Suppressor macrophage treated with lipopolysaccharide for 4 hours (primary cell): ENCODE measurements at regions not wholly inside any gene's neighbourhood (a gene's known extent, or its start where the extent isn't known, plus 50 kb on each side); places are given as distances from the start of the nearest gene placed in this dataset.

ENCODE experiments used
- DNase-seq: peaks from one replicate; pipeline ENCODE4 v3.0.0-alpha.2; 2020

- no peak for DNase-seq
Observed at GRCh38 chr15:72916378-72916777, 132.8 kb upstream of the ADPGK start.

- DNase-seq, result no peak
Observed at GRCh38 chr15:72915843-72916242, 132.3 kb upstream of the ADPGK start.

DNA sequence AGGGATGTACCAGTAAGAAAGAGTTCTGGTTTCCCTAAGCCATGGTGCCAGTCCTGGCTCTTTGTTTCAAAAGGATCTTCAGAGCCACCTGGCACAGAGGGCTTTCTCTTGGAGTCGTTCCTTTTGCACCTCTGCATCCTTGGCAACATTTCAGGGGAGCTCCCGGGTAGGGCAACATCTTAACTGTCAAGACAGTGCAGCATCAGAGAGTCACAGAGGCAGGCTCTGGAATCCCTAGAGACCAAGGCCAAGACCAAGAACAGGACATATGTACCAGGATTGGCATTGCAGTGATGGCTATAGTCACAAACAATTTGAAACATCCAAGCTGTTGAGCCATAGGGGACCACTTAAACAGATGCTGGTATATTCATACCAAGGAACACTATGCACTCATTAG is 129.4 kb upstream of the ADPGK start:
- DNase-seq, result no peak

DNA sequence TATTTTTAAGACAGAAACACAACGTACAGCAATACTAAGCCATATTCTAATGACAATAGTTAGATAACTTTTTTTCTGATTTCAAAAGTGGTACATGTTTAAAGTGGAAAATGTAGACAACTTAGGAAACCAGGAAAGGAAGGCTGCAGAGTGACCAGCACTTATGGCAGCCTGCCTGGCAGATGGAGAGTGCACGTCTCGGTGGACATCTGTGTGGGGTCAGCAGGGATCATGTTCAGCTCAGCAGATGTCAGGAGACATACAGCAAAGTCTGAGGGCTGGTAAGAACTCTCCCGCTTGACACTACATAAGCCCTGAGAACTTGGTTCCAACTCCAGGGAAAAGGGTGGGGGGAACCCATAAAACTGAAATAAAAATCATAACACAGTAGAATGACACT is 128.6 kb upstream of the ADPGK start:
- DNase-seq, result no peak

- DNase-seq, result no peak
Observed at GRCh38 chr15:72911626-72912025, 128.1 kb upstream of the ADPGK start.

- DNase-seq, result no peak
Observed at GRCh38 chr15:72908713-72909112, 125.2 kb upstream of the ADPGK start.

- no peak for DNase-seq
Observed at GRCh38 chr15:72907733-72908132, 124.2 kb upstream of the ADPGK start.

DNA sequence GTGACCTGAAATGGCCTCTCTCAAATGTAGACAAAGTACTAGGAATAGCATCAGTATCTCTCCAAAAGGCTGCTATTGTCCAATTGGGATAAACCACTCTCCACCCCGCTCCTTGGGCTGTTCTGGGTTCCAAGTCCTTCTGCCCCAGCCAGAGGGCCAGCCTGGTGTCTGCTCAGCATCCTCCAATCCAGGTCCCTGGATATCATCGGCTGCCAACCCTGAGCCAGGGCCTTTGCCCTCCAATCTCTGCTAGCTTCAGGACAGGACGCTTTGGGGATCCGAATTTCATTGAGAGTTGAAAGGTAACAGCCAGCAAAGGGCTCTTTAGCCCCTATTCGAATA is 119.3 kb upstream of the ADPGK start:
- no peak for DNase-seq

DNA sequence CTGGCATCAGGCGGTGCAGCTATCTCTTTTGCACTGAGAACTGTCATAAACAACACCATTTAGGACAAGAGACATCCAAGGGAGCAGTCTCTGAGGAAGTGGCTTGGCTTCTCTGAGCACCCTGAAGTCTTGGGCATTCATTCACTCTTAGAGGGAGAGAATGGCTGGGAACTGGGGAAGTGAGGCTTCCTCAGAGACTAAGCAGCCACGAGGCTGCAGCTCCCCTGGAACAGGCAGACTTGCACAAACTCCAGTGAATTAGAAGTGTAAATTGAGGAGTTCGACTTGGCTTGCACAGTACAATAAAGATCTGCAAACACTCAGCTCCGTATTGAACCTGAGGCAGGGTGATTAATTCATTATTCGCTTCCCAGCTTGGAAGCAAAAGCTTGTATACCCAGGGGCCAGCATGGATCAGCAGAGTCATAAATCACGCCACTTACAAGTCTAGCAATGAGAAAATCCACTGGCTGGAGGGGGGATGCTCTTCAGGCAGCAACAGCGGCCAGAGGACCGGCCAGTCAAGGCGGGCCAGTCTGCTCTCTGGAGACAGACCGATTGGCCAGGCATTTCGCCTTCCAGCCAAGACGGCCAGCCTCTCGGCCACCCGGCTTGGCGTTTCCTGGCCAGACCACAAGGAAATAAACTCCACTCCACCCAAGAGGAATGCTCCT is 118.8 kb upstream of the ADPGK start:
- DNase-seq, result no peak

- DNase-seq, result no peak
Observed at GRCh38 chr15:72892986-72893385, 109.4 kb upstream of the ADPGK start.

DNA sequence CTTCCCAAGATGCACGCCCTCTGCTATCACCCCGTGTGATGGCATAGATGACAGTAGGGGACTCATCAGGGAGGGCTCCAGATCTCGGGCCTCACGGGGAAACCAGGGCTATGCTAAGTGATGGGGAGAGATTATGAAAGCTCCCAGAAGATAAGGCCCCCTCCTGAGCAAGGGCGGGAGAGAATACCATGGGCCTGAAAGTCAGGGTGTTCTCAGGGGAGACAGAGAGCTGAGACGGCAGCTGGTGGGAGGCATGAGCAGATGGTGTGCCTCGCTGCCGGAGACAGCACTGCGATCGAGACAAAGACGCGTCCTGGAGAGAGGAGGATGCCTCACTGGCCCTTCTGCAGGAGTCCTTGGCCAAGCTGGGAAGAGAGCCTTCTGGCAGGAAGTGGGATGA is 106.5 kb upstream of the ADPGK start:
- no peak for DNase-seq

DNA sequence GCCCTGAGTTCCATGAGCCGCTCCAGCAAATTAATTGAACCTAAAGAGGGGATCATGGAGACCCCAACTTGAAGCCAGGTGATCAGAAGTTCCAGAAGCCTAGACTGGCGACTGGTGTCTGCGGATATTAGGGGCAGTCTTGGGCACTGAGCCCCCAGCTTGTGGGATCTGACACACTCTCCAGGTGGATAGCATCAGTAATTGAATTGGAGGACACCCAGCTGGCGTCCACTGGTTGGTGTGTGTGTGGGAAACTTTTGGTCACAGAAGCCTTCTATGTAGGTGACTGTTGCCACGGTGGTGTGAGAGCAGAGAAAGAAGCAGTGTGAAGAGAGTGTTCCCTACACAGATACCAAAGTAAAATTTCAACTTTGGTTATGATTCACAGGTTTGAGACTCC is 106.0 kb upstream of the ADPGK start:
- DNase-seq, result no peak

DNA sequence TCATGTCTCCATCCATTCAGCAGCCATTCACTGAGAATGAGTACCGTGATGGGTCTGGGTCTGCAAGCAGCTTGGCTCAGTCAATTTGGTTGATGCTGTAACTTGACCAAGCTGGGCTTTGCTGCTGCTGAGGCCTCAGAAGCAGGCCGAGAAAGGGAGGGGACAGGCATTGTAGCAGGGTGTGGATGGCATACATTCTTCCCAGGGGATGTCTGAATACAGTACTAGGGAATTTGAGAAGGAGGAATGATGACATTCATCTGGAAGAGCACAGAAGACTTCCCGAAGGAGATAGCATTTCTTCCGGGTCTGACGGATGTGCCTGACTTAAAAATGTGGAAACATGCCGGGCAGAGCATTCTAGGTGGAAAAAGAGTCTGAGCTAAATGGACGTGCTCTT is 105.3 kb upstream of the ADPGK start:
- no peak for DNase-seq

DNA sequence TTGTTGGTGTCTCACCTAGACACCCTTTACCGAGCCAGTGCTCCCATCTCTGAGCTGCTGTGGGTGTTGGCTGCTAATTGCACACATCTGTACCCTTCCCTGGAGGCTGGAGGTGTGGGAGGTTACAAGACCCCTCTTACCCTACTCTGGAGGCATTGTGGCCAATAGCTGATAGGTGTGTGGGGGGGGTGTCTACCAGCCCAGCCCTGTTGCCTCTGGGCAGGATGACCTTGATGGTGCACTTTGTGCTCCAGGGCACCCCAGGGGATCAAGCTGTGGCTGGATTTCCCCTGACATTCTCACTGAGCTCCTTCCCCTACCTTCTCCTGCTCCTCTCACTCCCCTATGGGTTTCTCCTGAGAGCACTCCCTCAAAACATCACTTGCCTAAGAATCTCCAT is 104.7 kb upstream of the ADPGK start:
- DNase-seq, result no peak

DNA sequence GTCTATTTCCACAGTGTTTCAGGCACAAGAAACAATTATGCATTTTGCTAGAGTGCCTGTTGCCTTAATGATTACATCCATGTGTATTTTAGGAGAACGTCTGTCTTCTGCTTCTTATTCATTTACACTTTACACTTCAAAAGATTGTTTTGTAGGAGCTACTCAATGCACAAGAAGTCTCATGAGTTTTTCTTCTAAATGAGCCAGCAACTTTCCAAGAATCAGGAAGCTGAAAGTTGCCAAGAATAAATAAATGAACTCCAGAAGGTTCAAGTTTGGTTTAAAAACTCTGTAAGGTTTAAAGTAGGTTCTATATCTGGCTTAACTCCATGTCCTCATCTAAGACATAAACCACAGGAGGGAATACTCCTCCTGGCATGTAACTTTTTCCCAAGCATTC is 103.8 kb upstream of the ADPGK start:
- no peak for DNase-seq

DNA sequence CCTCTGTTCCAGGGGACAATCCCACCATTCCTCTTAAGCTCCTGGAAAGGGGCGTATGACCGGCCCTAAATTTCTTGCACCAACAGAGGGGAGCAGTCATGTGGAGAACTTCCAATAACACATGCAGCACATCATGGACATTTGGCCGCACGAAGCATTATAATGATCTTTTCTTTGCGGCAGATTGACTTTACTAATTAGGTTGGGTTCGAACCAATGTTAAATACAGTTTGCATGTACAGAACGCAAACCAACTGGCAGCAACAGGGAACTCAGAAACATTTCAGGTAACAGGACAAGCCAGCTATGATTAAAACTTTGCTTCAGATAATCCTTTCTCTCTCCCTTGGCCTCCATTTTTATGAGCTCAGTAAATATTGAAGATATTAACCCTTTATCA is 100.8 kb upstream of the ADPGK start:
- no peak for DNase-seq

- DNase-seq, result no peak
Observed at GRCh38 chr15:72873379-72874233, 90.0 kb upstream of the ADPGK start.

GRCh38 chr15:72872066-72872845 is 88.7 kb upstream of the ADPGK start:
- no peak for DNase-seq

DNA sequence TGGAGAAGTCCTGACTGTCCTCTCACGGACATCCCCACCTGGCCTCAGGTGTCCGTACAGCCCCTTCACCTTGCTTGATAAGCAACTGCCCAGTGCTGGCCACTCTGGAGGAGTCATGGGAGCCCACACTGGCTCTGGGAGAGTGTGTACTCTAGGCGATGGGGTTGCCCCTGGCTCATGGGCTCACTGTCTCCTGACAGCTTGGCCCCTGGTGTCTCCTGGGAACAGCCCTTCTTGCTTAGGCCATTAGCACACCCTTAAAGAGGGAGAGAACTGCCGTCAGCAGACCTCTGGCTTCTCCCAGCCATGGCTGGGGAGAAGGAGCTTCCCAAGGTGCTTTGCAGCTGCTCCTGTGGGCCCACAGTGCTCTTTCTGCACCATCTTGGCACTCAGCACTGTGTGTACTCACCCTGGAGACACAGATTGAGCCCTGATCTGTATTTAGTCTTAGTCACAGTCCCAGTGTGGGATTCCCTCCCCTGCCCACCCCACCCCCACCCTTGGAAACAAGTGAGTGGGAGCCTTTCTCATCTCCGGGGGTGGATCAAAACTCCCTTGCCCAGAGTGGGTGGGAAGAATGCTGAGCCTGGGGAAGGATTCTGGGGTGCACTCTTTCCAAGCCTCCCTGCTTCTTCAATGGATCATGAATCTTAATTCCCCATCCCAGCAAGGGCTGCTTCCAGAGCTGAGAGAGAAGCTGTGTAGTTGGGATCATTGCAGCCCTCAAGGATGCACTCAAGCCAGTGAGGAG is 83.5 kb upstream of the ADPGK start:
- DNase-seq, result no peak

- no peak for DNase-seq
Observed at GRCh38 chr15:72866182-72866581, 82.6 kb upstream of the ADPGK start.

DNA sequence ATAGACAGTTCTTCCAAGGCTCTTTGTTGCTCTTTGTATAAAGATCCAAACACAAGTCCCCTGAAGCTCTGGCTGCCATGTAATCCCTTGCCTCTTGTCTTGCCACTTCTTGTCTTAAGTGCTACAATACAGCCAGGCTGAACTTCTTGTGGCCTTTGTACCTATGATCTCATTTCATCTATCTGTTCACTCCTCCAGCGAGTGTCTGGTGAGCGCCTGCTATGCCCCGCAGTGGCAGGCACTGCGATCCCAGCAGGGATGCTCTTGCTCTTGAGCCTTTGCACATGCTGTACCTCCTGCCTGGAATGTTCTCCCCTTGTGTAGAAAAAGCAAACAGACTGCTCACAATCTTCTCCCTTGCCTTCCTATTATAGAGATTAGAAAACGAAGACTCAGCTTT is 81.9 kb upstream of the ADPGK start:
- no peak for DNase-seq

DNA sequence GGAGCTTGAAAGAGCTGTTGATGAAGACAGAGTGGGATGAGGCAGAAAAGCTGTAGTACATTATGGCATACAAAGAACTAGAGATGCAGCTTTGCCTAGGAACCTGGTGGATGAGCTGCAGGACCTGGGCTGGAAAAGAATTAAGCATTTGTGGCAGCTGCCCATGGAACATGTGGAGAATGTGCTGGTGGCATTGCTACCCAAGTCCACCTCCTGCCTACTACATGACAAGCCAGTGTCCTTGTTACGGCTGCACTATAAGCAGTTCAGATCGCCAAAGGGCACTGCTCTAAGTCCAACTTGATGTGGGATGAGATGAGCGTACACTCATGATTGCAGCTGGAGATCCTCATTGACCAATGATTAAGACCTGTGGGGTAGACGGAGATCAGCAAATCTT is 81.1 kb upstream of the ADPGK start:
- no peak for DNase-seq

DNA sequence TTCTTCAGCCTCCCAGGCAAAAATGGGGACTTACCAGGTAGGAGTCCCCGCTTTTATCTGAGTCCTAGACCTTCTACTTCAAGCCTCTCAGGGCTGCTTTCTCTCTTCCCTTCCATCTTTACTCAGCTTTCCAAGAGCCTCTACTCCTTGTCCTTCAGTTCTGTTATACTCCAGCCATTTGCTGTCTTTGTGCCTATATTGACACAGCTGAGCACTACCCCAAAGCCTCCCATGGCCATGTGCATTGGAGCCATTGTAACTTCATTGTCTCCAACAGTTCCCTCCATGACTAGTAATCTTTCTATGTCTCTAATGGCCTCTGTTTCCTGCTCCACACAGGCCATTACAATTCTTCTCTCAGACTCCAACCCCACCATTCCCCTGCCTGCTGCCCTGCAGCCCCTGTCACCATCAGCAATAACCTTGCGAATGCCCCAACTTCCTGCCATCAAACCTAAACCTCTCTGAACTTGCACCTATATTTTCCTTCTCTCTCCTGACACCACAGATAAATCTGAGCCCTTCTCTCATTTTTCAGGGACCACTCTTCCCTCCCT is 77.9 kb upstream of the ADPGK start:
- DNase-seq, result no peak
